HEK293 (cell line): ENCODE measurements at regions not wholly inside any gene's neighbourhood (a gene's known extent, or its start where the extent isn't known, plus 50 kb on each side); places are given as distances from the start of the nearest gene placed in this dataset.
"Not testable (repeated sequence)": the region's sequence is repeated elsewhere in the genome, so short reads cannot be mapped to it uniquely, and the experiment has no call there.

Experiments used
- BCL11A ChIP-seq: fragments of 450-650 bp; formaldehyde crosslinking; IDR thresholded peaks from 2 replicates; pipeline ENCODE4 v1.5.1; 2016; ENCODE audit warnings: low read depth, missing biosample characterization, missing genetic modification characterization
- CTCF ChIP-seq: fragments of 450-650 bp; formaldehyde crosslinking; IDR thresholded peaks from 2 replicates; pipeline ENCODE4 v1.5.1; 2016; ENCODE audit warnings: missing biosample characterization, missing genetic modification characterization
- ELK4 ChIP-seq: IDR thresholded peaks from 2 replicates; pipeline ENCODE4 v1.6.1; 2011; ENCODE audit warnings: mild to moderate bottlenecking, low read depth, low read length, borderline replicate concordance
- YY1 ChIP-seq: fragments of 450-650 bp; formaldehyde crosslinking; IDR thresholded peaks from 2 replicates; pipeline ENCODE4 v1.5.1; 2018; ENCODE audit warnings: missing biosample characterization, missing genetic modification characterization
- ZBTB7A ChIP-seq: fragments of 450-650 bp; formaldehyde crosslinking; IDR thresholded peaks from 2 replicates; pipeline ENCODE4 v1.5.1; 2016; ENCODE audit warnings: low read depth, missing biosample characterization, missing genetic modification characterization
- ZNF274 ChIP-seq, 2 experiments: fragments of 200-500 bp in 1 of 2; fragments of 450-650 bp in 1 of 2; sonication (Bioruptor generic) in 1 of 2; formaldehyde crosslinking in 1 of 2; IDR thresholded peaks; 2 replicates each; pipeline versions ENCODE4 v1.5.1 to v1.6.1; 2014 to 2016; ENCODE audit warnings: borderline replicate concordance in 1 of 2, inconsistent platforms in 1 of 2, low read length in 1 of 2, missing biosample characterization in 1 of 2, missing genetic modification characterization in 1 of 2
- ZNF311 ChIP-seq: fragments of 450-650 bp; formaldehyde crosslinking; IDR thresholded peaks from 2 replicates; pipeline ENCODE4 v1.5.1; 2017; ENCODE audit warnings: missing biosample characterization, missing genetic modification characterization, borderline replicate concordance
- ZNF398 ChIP-seq: fragments of 450-650 bp; formaldehyde crosslinking; IDR thresholded peaks from 2 replicates; pipeline ENCODE4 v1.5.1; 2017; ENCODE audit warnings: missing biosample characterization, missing genetic modification characterization
- ZSCAN16 ChIP-seq: fragments of 450-650 bp; formaldehyde crosslinking; IDR thresholded peaks from 2 replicates; pipeline ENCODE4 v1.5.1; 2016; ENCODE audit warnings: missing biosample characterization, missing genetic modification characterization

DNA sequence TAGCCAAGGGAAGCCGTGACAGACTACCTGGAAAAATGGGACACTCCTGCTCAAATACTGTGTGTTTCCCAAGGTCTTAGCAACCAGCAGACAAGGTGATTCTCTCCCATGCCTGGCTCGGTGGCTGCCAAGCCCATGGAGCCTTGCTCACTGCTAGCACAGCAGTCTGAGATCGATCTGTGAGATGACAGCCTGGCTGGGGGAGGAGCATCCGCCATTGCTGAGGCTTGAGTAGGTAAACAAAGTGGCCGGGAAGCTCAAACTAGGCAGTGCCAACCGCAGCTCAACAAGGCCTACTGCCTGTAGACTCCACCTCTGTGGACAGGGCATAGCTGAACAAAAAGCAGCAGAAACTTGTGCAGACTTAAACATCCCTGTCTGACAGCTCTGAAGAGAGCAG is 137.0 kb downstream of the USP46 start:
- TF ChIP-seq CTCF (tag by site-specific recombination); BCL11A (tag by site-specific recombination); ZNF311; ZNF398 (tag by site-specific recombination); ZNF274 (IDR thresholded peaks at IDR 0.05; ENCODE audit: low read length); ZNF274 (tag by site-specific recombination; IDR thresholded peaks at IDR 0.05; ENCODE audit: borderline replicate concordance); ZSCAN16 (tag by site-specific recombination); ELK4; YY1 (tag by site-specific recombination); ZBTB7A (tag by site-specific recombination): not testable (repeated sequence)
